Smooth muscle cell (in vitro differentiated cells): ENCODE measurements at regions not wholly inside any gene's neighbourhood (a gene's known extent, or its start where the extent isn't known, plus 50 kb on each side); places are given as distances from the start of the nearest gene placed in this dataset.

Experiments
- DNase-seq: peaks from one replicate; lab custom pipeline; 2025; ENCODE audit not compliant: unreplicated experiment; lab: John Stamatoyannopoulos, UW
- H2AFZ ChIP-seq: fragments of 200-600 bp; sonication (generic); 2 replicates; pipeline ENCODE4 v1.6.0; 2016; ENCODE audit warnings: antibody characterized with exemption, low read depth, mild to moderate bottlenecking
- H3F3A ChIP-seq: fragments of 200-600 bp; sonication (generic); 2 replicates; pipeline ENCODE4 v1.6.0; 2017; ENCODE audit warnings: antibody characterized with exemption, low read depth
- H3K27ac ChIP-seq: fragments of 200-600 bp; sonication (generic); 2 replicates; pipeline ENCODE4 v1.5.1; 2016; ENCODE audit warnings: low read depth, mild to moderate bottlenecking
- H3K27me3 ChIP-seq: fragments of 200-600 bp; sonication (generic); 2 replicates; pipeline ENCODE4 v1.6.1; 2016; ENCODE audit warnings: low read depth, mild to moderate bottlenecking
- H3K36me3 ChIP-seq: fragments of 200-600 bp; sonication (generic); 2 replicates; pipeline ENCODE4 v1.5.1; 2016; ENCODE audit warnings: low read depth
- H3K4me1 ChIP-seq: fragments of 200-600 bp; sonication (generic); 2 replicates; pipeline ENCODE4 v1.5.1; 2016; ENCODE audit warnings: low read depth
- H3K4me2 ChIP-seq: fragments of 200-600 bp; sonication (generic); 2 replicates; pipeline ENCODE4 v1.6.0; 2016; ENCODE audit warnings: mild to moderate bottlenecking
- H3K4me3 ChIP-seq: fragments of 200-600 bp; sonication (generic); 2 replicates; pipeline ENCODE4 v1.5.1; 2016; ENCODE audit warnings: mild to moderate bottlenecking
- H3K79me2 ChIP-seq: fragments of 200-600 bp; sonication (generic); 2 replicates; pipeline ENCODE4 v1.6.0; 2016; ENCODE audit warnings: low read depth, mild to moderate bottlenecking
- H3K9ac ChIP-seq: fragments of 200-600 bp; sonication (generic); 2 replicates; pipeline ENCODE4 v1.6.0; 2016; ENCODE audit warnings: low read depth
- H3K9me3 ChIP-seq: fragments of 200-600 bp; sonication (generic); replicated peaks from 2 replicates; pipeline ENCODE4 v1.5.1; 2016; ENCODE audit warnings: low read depth
- H4K20me1 ChIP-seq: fragments of 200-600 bp; sonication (generic); 2 replicates; pipeline ENCODE4 v1.6.0; 2016; ENCODE audit warnings: low read depth
- WGBS: methylation state at CpG from one replicate; pipeline ENCODE4 v1.1.7; 2016; ENCODE audit warnings: low lambda C conversion rate; 5-methylcytosine and 5-hydroxymethylcytosine counted together
- TF ChIP-seq, protein P1 (sequence below): fragments of 200-600 bp; sonication (generic); IDR thresholded peaks from 2 replicates; pipeline ENCODE4 v1.5.1; 2017; ENCODE audit warnings: borderline replicate concordance, mild to moderate bottlenecking, antibody characterized with exemption; ENCODE audit not compliant: insufficient read depth, poor library complexity, severe bottlenecking

DNA sequence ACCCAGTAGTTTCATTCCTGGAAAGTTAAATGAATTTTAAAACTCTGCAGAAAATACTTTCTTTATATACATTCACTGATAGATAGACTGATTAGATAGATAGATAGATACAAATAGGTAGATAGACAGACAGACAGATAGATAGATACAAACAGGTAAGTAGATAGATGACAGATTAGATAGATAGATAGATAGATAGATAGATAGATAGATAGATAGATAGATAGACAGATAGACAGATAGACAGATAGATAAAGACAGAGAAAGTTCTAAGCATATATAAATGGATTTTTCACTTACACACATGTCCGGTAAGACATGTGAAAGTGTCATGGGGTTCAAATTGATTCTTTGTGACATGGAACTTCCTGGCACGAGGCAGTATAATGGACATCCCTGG lies 349.7 kb downstream of the CDK5RAP2 start:
- Histone ChIP-seq H4K20me1 (no peaks in the 10 kb centered on the region), H3F3A (no peaks in the 10 kb centered on the region), H2AFZ (no peak overlapping the region), H3K9me3 (no peaks in the 10 kb centered on the region), H3K9ac (no peak overlapping the region), H3K36me3 (no peaks in the 10 kb centered on the region), H3K4me3 (no peak overlapping the region), H3K4me2 (no peak overlapping the region), H3K27ac (no peak overlapping the region), H3K79me2 (no peaks in the 10 kb centered on the region), H3K4me1 (no peaks in the 10 kb centered on the region), H3K27me3 (peaks cover 26% of the 10 kb centered on the region)
- TF ChIP-seq, protein P1, sequence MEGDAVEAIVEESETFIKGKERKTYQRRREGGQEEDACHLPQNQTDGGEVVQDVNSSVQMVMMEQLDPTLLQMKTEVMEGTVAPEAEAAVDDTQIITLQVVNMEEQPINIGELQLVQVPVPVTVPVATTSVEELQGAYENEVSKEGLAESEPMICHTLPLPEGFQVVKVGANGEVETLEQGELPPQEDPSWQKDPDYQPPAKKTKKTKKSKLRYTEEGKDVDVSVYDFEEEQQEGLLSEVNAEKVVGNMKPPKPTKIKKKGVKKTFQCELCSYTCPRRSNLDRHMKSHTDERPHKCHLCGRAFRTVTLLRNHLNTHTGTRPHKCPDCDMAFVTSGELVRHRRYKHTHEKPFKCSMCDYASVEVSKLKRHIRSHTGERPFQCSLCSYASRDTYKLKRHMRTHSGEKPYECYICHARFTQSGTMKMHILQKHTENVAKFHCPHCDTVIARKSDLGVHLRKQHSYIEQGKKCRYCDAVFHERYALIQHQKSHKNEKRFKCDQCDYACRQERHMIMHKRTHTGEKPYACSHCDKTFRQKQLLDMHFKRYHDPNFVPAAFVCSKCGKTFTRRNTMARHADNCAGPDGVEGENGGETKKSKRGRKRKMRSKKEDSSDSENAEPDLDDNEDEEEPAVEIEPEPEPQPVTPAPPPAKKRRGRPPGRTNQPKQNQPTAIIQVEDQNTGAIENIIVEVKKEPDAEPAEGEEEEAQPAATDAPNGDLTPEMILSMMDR, result no peak
- WGBS, result 91% methylated on average over 2 of the region's 2 CpGs
- DNase-seq, result no peak

DNA sequence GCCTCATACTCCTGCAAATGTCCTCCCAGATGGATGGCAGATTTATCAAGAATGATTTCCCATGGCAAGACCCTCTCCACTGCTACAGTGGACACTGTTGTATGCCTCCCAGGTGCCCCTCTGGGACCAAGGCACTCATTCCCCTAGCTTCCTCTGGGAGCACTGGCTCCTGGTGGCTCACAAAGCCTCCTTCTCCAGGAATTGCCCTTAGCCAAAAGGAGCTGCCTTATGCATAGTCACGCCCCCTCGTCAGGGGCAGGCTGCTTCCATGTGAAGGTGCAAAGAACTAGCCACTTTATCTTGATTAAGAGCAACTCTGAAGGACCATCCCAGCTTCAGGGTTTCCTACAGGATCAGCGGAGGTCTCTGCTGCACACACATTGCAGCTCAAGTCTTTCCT lies 358.1 kb downstream of the CDK5RAP2 start:
- Histone ChIP-seq H4K20me1 (no peaks in the 10 kb centered on the region), H3K27ac (no peak overlapping the region), H3K9me3 (no peaks in the 10 kb centered on the region), H3K79me2 (no peaks in the 10 kb centered on the region), H3K4me3 (no peak overlapping the region), H3K4me2 (no peak overlapping the region), H2AFZ (no peak overlapping the region), H3K9ac (no peak overlapping the region), H3K4me1 (no peaks in the 10 kb centered on the region), H3K27me3 (peaks cover 25% of the 10 kb centered on the region), H3K36me3 (no peaks in the 10 kb centered on the region), H3F3A (no peaks in the 10 kb centered on the region)
- TF ChIP-seq, protein P1, result no peak
- WGBS, result 52% methylated on average over 3 of the region's 3 CpGs
- DNase-seq, result no peak

DNA sequence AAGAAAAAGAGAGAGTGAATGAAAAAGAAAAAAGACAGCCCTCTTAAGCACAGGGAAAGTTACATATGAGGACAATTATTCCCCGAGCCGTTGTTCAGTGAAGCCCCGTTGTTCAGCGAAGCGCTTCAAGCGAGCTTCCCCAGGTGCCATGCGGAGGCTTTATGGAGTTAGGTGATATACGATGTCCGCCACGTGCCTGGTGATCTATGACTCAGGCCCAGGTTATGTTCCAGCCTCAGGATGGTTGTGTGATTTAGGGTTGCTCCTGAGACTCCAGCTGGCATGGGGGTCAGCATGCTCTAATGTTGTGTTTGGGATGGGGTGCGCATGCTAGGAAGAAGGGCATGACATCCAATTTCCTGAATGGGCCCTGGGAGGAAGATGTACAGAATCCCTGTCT lies 365.6 kb downstream of the CDK5RAP2 start:
- TF ChIP-seq, protein P1, result no peak
- no peak overlapping the region for H2AFZ ChIP-seq
- H3K9me3 ChIP-seq, result no peaks in the 10 kb centered on the region
- H3K79me2 ChIP-seq, result no peaks in the 10 kb centered on the region
- no peaks in the 10 kb centered on the region for H3K4me1 ChIP-seq
- H3K27ac ChIP-seq, result no peak overlapping the region
- 90% methylated on average over 11 of the region's 11 CpGs for WGBS
- no peaks in the 10 kb centered on the region for H4K20me1 ChIP-seq
- no peaks in the 10 kb centered on the region for H3K36me3 ChIP-seq
- no peak overlapping the region for H3K4me3 ChIP-seq
- H3K4me2 ChIP-seq, result no peak overlapping the region
- H3K9ac ChIP-seq, result no peak overlapping the region
- H3K27me3 ChIP-seq, result no peaks in the 10 kb centered on the region
- DNase-seq, result no peak
- no peaks in the 10 kb centered on the region for H3F3A ChIP-seq

DNA sequence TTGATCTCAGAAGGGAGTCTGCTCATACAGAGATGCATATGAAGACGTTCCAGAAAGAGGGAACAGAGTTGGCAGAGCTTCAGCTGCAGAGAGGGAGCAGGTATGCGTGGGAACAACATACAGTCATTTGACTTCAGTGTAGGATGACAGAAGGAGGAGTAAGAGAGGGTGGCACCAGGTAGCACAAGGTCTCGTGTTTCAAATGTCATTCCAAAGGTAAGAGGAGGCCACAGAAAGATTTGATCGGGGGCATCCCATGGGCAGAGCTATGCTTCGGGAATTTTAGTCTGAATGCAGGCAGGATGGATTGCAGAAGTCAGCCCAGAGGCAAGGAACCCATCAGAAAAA lies 367.1 kb downstream of the CDK5RAP2 start:
- Histone ChIP-seq H2AFZ (no peak overlapping the region), H3K9me3 (no peaks in the 10 kb centered on the region), H3K36me3 (no peaks in the 10 kb centered on the region), H3K27me3 (peaks cover 4% of the 10 kb centered on the region), H4K20me1 (no peaks in the 10 kb centered on the region), H3K9ac (no peak overlapping the region), H3K4me1 (no peaks in the 10 kb centered on the region), H3K27ac (no peak overlapping the region), H3K79me2 (no peaks in the 10 kb centered on the region), H3F3A (no peaks in the 10 kb centered on the region), H3K4me2 (no peak overlapping the region), H3K4me3 (no peak overlapping the region)
- TF ChIP-seq, protein P1, result no peak
- no peak for DNase-seq
- WGBS, result 82% methylated on average over 5 of the region's 5 CpGs
